ENCODE measurements at regions not wholly inside any gene's neighbourhood (a gene's known extent, or its start where the extent isn't known, plus 50 kb on each side); places are given as distances from the start of the nearest gene placed in this dataset.
A peak's percentile ranks its signal among the peaks of the same experiment; 100 is the strongest.

GRCh38 chr3:8413337-8413926 lies 88.2 kb upstream of the LMCD1 start:
- Histone ChIP-seq H3K4me3 (IDR thresholded peaks at IDR 0.05; ENCODE audit: insufficient read depth, low read depth, low read length) (no peak overlapping the region), H3K4me1 (ENCODE audit: low read depth, poor library complexity, severe bottlenecking) (peaks cover 8% of the 10 kb centered on the region), H4K20me1 (ENCODE audit: insufficient read depth) (no peaks in the 10 kb centered on the region), H3K36me3 (ENCODE audit: insufficient read depth) (no peaks in the 10 kb centered on the region), H3K4me2 (no peak overlapping the region), H3K79me2 (ENCODE audit: insufficient read depth, low read depth) (no peaks in the 10 kb centered on the region), H2AFZ (ENCODE audit: low read depth) (no peak overlapping the region), H3K27ac (no peak overlapping the region), H3K27me3 (ENCODE audit: insufficient read depth, low read depth) (no peaks in the 10 kb centered on the region), H3K9ac (no peak overlapping the region)
- TF ChIP-seq CTCF (conservative IDR thresholded peaks at IDR 0.05; ENCODE audit: low read depth, low read length) = no peak

DNA sequence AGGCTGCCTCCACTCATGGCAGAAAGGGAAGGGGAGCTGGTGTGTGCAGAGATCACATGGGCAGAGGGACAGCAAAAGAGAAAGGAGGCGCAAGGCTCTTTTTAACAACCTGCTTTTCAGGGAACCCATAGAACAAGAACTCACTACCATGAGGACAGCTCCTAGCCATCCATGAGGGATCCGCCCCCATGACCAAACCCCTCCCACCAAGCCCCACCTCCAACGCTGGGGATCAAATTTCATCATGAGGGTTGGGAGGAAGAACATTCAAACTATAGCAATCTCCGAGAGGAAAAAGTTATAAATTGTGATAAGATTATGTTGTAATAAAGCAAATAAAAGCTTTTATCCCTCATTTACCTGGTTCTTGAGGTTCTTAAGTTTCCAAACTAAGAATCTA lies 84.7 kb upstream of the LMCD1 start:
- Histone ChIP-seq H3K27me3 (ENCODE audit: insufficient read depth, low read depth) (no peaks in the 10 kb centered on the region), H2AFZ (ENCODE audit: low read depth) (peak overlapping the region; percentile 16; the same call in 1 of the 2 replicates), H4K20me1 (ENCODE audit: insufficient read depth) (no peaks in the 10 kb centered on the region), H3K79me2 (ENCODE audit: insufficient read depth, low read depth) (no peaks in the 10 kb centered on the region), H3K4me1 (ENCODE audit: low read depth, poor library complexity, severe bottlenecking) (peaks cover 8% of the 10 kb centered on the region), H3K4me3 (IDR thresholded peaks at IDR 0.05; ENCODE audit: insufficient read depth, low read depth, low read length) (no peak overlapping the region), H3K27ac (no peak overlapping the region), H3K36me3 (ENCODE audit: insufficient read depth) (no peaks in the 10 kb centered on the region), H3K4me2 (peak overlapping the region; percentile 17; the same call in 1 of the 2 replicates), H3K9ac (no peak overlapping the region)
- no peak for TF ChIP-seq CTCF (conservative IDR thresholded peaks at IDR 0.05; ENCODE audit: low read depth, low read length)

DNA sequence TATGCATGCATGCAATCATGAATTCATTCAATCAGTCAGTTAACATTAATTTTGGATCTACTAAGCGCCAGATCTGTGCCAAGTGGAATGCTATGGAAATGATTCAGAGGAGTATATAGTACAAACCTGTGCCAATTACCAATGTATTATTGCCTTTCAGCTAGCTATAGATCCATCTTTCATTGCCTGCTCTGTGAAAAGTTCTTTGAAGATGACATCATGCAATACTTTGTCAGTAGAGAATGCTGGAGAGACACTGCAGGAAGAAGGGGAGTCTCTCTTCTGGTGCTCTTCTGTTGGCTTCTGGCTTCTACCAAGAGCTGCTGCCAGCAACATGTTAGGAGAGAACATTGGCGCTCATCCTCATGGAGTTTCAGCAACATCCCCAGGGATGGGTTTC lies 81.0 kb upstream of the LMCD1 start:
- Histone ChIP-seq H3K27me3 (ENCODE audit: insufficient read depth, low read depth) (no peaks in the 10 kb centered on the region), H3K27ac (no peak overlapping the region), H4K20me1 (ENCODE audit: insufficient read depth) (no peaks in the 10 kb centered on the region), H3K79me2 (ENCODE audit: insufficient read depth, low read depth) (no peaks in the 10 kb centered on the region), H3K4me1 (ENCODE audit: low read depth, poor library complexity, severe bottlenecking) (peaks cover 8% of the 10 kb centered on the region), H3K36me3 (ENCODE audit: insufficient read depth) (no peaks in the 10 kb centered on the region), H2AFZ (ENCODE audit: low read depth) (no peak overlapping the region), H3K4me3 (IDR thresholded peaks at IDR 0.05; ENCODE audit: insufficient read depth, low read depth, low read length) (no peak overlapping the region), H3K4me2 (no peak overlapping the region), H3K9ac (no peak overlapping the region)
- no peak for TF ChIP-seq CTCF (conservative IDR thresholded peaks at IDR 0.05; ENCODE audit: low read depth, low read length)

DNA sequence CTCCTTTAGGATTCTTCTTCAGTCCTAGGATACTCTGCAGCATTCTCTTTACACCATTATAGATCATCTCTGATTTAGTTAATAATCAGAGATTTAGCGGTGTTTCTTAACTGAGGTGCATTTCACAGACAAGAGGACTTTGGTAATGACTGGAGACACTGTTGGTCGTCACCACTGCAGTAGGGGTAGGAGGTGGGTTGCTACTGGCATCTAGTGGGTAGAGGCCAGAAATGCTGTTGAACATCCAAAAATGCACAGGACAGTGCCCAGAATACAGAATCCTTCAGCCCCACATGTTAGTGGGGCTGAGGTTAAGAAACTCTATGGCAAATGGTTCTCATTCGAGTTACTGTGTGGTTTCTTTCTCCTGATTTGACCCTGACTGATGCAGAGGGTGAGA lies 80.4 kb upstream of the LMCD1 start:
- Histone ChIP-seq H3K4me3 (IDR thresholded peaks at IDR 0.05; ENCODE audit: insufficient read depth, low read depth, low read length) (no peak overlapping the region), H3K79me2 (ENCODE audit: insufficient read depth, low read depth) (no peaks in the 10 kb centered on the region), H2AFZ (ENCODE audit: low read depth) (no peak overlapping the region), H4K20me1 (ENCODE audit: insufficient read depth) (no peaks in the 10 kb centered on the region), H3K4me1 (ENCODE audit: low read depth, poor library complexity, severe bottlenecking) (peaks cover 8% of the 10 kb centered on the region), H3K27ac (no peak overlapping the region), H3K36me3 (ENCODE audit: insufficient read depth) (no peaks in the 10 kb centered on the region), H3K4me2 (no peak overlapping the region), H3K27me3 (ENCODE audit: insufficient read depth, low read depth) (no peaks in the 10 kb centered on the region), H3K9ac (no peak overlapping the region)
- TF ChIP-seq CTCF (conservative IDR thresholded peaks at IDR 0.05; ENCODE audit: low read depth, low read length) = no peak

Measured in KMS-11 (cell line).